ENCODE measurements at regions not wholly inside any gene's neighbourhood (a gene's known extent, or its start where the extent isn't known, plus 50 kb on each side); places are given as distances from the start of the nearest gene placed in this dataset.

DNA sequence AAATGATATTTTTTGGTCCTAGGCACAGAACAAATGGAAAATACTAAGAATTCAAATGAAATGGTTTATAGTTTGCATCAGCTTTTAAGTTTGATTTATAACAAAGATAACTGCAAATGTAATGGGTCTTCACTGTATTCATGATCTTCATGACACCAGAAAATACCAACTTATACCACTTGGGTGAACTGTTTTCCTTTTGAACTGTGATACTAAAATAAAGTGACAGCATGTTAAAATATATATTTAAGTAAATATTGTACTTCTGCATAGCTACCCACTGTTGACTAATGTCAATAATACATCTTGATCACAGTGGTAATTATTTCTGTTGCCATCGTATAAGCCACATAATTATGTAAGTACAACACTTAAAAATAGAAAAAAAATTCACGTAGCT is 442.0 kb upstream of the ANKRD30A start:
- TF ChIP-seq, protein P1, sequence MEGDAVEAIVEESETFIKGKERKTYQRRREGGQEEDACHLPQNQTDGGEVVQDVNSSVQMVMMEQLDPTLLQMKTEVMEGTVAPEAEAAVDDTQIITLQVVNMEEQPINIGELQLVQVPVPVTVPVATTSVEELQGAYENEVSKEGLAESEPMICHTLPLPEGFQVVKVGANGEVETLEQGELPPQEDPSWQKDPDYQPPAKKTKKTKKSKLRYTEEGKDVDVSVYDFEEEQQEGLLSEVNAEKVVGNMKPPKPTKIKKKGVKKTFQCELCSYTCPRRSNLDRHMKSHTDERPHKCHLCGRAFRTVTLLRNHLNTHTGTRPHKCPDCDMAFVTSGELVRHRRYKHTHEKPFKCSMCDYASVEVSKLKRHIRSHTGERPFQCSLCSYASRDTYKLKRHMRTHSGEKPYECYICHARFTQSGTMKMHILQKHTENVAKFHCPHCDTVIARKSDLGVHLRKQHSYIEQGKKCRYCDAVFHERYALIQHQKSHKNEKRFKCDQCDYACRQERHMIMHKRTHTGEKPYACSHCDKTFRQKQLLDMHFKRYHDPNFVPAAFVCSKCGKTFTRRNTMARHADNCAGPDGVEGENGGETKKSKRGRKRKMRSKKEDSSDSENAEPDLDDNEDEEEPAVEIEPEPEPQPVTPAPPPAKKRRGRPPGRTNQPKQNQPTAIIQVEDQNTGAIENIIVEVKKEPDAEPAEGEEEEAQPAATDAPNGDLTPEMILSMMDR (IDR thresholded peaks at IDR 0.05): no peak
- TF ChIP-seq POLR2A (IDR thresholded peaks at IDR 0.05) (no peak), EP300 (IDR thresholded peaks at IDR 0.05) (no peak), POLR2AphosphoS5 (IDR thresholded peaks at IDR 0.05) (no peak)
